GM23248 (cell line): ENCODE measurements at regions not wholly inside any gene's neighbourhood (a gene's known extent, or its start where the extent isn't known, plus 50 kb on each side); places are given as distances from the start of the nearest gene placed in this dataset. TPM values are rescaled to one million over a fixed set of nuclear protein-coding genes. Genes with fewer than 3 reads are reported as not detected.

Experiments
- DNase-seq: peaks from one replicate; pipeline ENCODE4 v3.0.0-alpha.2; 2015
- H2AFZ ChIP-seq: fragments of 200-600 bp; sonication (generic); 2 replicates; pipeline ENCODE4 v1.6.1; 2016; ENCODE audit warnings: antibody characterized with exemption
- H3F3A ChIP-seq: fragments of 200-600 bp; sonication (generic); 2 replicates; pipeline ENCODE4 v1.6.1; 2016; ENCODE audit warnings: mild to moderate bottlenecking, antibody characterized with exemption, mixed run types; ENCODE audit not compliant: insufficient read depth
- H3K27ac ChIP-seq: fragments of 200-600 bp; sonication (generic); 2 replicates; pipeline ENCODE4 v1.5.1; 2016; ENCODE audit warnings: mild to moderate bottlenecking
- H3K27me3 ChIP-seq: fragments of 200-600 bp; sonication (generic); replicated peaks from 2 replicates; pipeline ENCODE4 v1.6.1; 2016; ENCODE audit warnings: mild to moderate bottlenecking; ENCODE audit not compliant: insufficient read depth
- H3K36me3 ChIP-seq: fragments of 200-600 bp; sonication (generic); 2 replicates; pipeline ENCODE4 v1.6.1; 2016; ENCODE audit warnings: low read depth, mild to moderate bottlenecking
- H3K4me1 ChIP-seq: fragments of 200-600 bp; sonication (generic); 2 replicates; pipeline ENCODE4 v1.6.1; 2016; ENCODE audit warnings: mild to moderate bottlenecking; ENCODE audit not compliant: insufficient read depth
- H3K4me2 ChIP-seq: fragments of 200-600 bp; sonication (generic); one replicate; pipeline ENCODE4 v1.6.1; 2016; ENCODE audit warnings: mild to moderate bottlenecking; ENCODE audit not compliant: unreplicated experiment
- H3K4me3 ChIP-seq: fragments of 200-600 bp; sonication (generic); 2 replicates; pipeline ENCODE4 v1.5.1; 2016; ENCODE audit warnings: mild to moderate bottlenecking
- H3K79me2 ChIP-seq: fragments of 200-600 bp; sonication (generic); 2 replicates; pipeline ENCODE4 v1.6.1; 2016; ENCODE audit warnings: mild to moderate bottlenecking; ENCODE audit not compliant: insufficient read depth
- H3K9ac ChIP-seq: fragments of 200-600 bp; sonication (generic); 2 replicates; pipeline ENCODE4 v1.6.1; 2016; ENCODE audit warnings: mild to moderate bottlenecking
- H3K9me2 ChIP-seq: fragments of 200-600 bp; sonication (generic); 2 replicates; pipeline ENCODE4 v1.6.1; 2016; ENCODE audit warnings: mixed run types, mild to moderate bottlenecking, moderate library complexity; ENCODE audit not compliant: insufficient read depth
- H3K9me3 ChIP-seq: fragments of 200-600 bp; sonication (generic); one replicate; pipeline ENCODE4 v1.6.1; 2017; ENCODE audit warnings: low read depth
- H4K20me1 ChIP-seq: fragments of 200-600 bp; sonication (generic); 2 replicates; pipeline ENCODE4 v1.6.0; 2016; ENCODE audit not compliant: insufficient read depth
- EZH2 ChIP-seq: fragments of 200-600 bp; sonication (generic); IDR thresholded peaks from 2 replicates; pipeline ENCODE4 v1.6.1; 2018; ENCODE audit warnings: antibody characterized with exemption, mild to moderate bottlenecking; ENCODE audit not compliant: insufficient read depth, poor library complexity, severe bottlenecking
- EZH2phosphoT487 ChIP-seq: fragments of 200-600 bp; sonication (generic); IDR thresholded peaks from 2 replicates; pipeline ENCODE4 v1.6.1; 2018; ENCODE audit warnings: antibody characterized with exemption, moderate library complexity, mild to moderate bottlenecking, low read depth; ENCODE audit not compliant: insufficient read depth
- WGBS, 2 experiments: methylation state at CpG; one replicate each; pipeline ENCODE4 v1.1.6; 2015 to 2017; ENCODE audit warnings: low lambda C conversion rate in 2 of 2, low coverage in 1 of 2; ENCODE audit errors: missing lambda C conversion rate in 2 of 2; 5-methylcytosine and 5-hydroxymethylcytosine counted together
- in situ Hi-C: fragments of 300-500 bp; cut with MboI; formaldehyde crosslinking; loops from 2 replicates; pipeline ENCODE4 v1.15.0; 2020
- small RNA-seq: library from RNA; depleted of rRNA; stranded (forward); fragments of <200 nt; gene quantifications from one replicate; pipeline ENCODE3, GENCODE V24; 2014; ENCODE audit warnings: low read depth, low replicate concordance

DNA sequence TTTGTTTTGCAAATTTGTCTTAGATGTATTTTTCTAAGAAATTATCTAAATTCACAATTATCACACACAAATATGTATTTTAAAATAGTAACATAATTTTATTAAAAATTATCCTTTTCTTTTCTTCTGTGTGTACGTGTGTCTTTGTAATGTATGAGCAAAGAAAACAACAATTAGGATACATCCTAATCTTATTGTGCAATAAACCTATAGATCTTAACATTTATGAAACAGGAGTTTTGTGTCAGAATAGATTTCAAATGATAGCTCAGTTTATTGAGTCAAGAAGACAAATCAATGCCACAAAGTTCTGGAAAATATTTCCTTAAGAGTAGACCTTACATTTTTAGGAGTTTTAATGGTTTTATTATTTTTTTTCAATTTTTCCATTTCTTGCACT, 212.2 kb downstream of the KCNJ3 start:
- Histone ChIP-seq H3K36me3 (no peaks in the 10 kb centered on the region), H4K20me1 (no peaks in the 10 kb centered on the region), H3F3A (no peaks in the 10 kb centered on the region), H3K4me2 (no peak overlapping the region), H3K4me3 (no peak overlapping the region), H3K9me3 (no peaks in the 10 kb centered on the region), H3K4me1 (no peaks in the 10 kb centered on the region), H3K27ac (no peak overlapping the region), H3K27me3 (no peaks in the 10 kb centered on the region), H3K79me2 (no peaks in the 10 kb centered on the region), H2AFZ (no peak overlapping the region), H3K9me2 (no peaks in the 10 kb centered on the region), H3K9ac (no peak overlapping the region)
- in situ Hi-C loops = no loop called here
- TF ChIP-seq EZH2 (no peak), EZH2phosphoT487 (no peak)
- no peak for DNase-seq
- WGBS, 2 experiments = 0 to 4% methylated on average over 1 of the region's 1 CpG

DNA sequence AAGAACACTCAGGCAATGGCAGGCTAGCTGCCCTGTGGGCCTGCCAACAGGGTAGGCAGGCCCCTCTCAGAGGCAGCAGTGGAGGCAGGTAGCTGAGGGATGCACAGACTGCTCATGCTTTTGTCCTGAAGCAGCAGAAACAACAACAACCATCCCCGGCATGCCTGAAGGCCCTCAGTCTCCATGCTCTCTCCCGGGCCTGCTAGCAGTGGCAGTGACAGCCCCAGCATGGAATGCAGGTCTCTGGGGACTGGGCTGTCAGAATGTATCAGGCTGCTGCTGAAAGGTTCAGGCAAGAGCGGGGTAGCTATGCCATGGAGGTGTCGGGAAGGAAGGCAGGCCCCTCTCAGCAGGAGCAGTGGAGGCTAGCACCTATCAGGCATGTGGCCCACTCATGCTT, 209.8 kb downstream of the KCNJ3 start:
- in situ Hi-C loops = no loop called here
- TF ChIP-seq EZH2phosphoT487 = no peak
- 12 to 18% methylated on average over 3 to 4 of the region's 4 CpGs for WGBS, 2 experiments

More for the DNA sequence above, 209.8 kb downstream of the KCNJ3 start:
- Histone ChIP-seq H2AFZ (no peak overlapping the region), H3K36me3 (no peaks in the 10 kb centered on the region), H3K27me3 (no peaks in the 10 kb centered on the region), H3K27ac (no peak overlapping the region), H3K9me3 (no peaks in the 10 kb centered on the region), H3K9me2 (no peaks in the 10 kb centered on the region), H3K4me3 (no peak overlapping the region), H4K20me1 (no peaks in the 10 kb centered on the region), H3K79me2 (no peaks in the 10 kb centered on the region), H3K4me2 (no peak overlapping the region), H3K9ac (no peak overlapping the region), H3K4me1 (no peaks in the 10 kb centered on the region), H3F3A (no peaks in the 10 kb centered on the region)
- no peak for DNase-seq

Small RNAs in the stretch of these regions (small RNA-seq; reads per million reads assigned to genes)
- gene MTCO1P45 (not detected), gene RNU6-1001P (not detected), gene RNU6-546P (not detected)
